ENCODE measurements at regions not wholly inside any gene's neighbourhood (a gene's known extent, or its start where the extent isn't known, plus 50 kb on each side); places are given as distances from the start of the nearest gene placed in this dataset.

GRCh38 chr7:142355328-142355727 lies 97.5 kb upstream of the PRSS58 start:
- H3K4me3 ChIP-seq: no peak overlapping the region
- intact Hi-C loops (cut with DNase I): loop anchor here (10.0 kb wide), 1 partner anchor 69 kb away; no protein-coding TSS in a partner anchor
- no peak for DNase-seq (ENCODE audit: low spot score in 2 of 2)
- no peaks in the 10 kb centered on the region for H3K27me3 ChIP-seq
- TF ChIP-seq CTCF (IDR thresholded peaks at IDR 0.05): no peak
- H3K9me3 ChIP-seq: no peaks in the 10 kb centered on the region
- no peaks in the 10 kb centered on the region for H3K36me3 ChIP-seq
- no peak overlapping the region for H3K27ac ChIP-seq
- H3K4me1 ChIP-seq: no peaks in the 10 kb centered on the region

DNA sequence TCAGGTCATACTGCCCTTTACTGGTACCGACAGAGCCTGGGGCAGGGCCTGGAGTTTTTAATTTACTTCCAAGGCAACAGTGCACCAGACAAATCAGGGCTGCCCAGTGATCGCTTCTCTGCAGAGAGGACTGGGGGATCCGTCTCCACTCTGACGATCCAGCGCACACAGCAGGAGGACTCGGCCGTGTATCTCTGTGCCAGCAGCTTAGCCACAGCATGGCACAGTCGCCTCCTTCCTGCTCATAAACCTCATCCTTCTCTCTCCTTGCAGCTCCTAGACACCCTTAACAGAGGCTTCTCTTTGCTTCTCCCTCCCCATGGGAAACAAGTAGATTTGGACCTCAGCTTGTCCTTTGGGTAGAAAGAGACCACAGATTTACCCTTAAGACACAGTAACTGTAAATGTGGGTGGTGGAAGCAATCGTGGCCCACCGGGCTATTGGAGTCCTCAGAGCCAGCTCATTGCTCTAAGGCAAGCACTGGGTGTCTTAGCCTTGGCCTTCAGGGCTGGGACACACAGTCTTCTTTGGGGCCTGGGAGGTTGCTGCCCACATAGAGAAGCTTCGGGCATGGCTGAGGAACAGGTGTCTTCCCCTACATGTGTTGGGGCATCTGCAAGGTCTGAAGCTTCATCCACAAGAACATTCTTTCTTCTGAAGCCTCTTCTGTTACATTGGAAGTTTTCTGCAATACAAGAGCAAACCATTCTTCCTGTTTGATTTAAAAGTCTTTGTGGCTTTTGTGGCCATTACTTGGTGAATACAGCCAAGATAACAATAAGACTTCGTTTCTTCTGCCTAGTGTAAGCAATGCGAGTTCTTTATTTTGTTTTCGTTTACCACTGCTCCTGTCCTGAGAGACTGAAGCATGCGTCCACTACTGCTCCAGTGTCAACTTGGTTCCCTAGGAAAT lies 95.5 kb upstream of the PRSS58 start:
- Histone ChIP-seq H3K9me3 (no peaks in the 10 kb centered on the region), H3K4me3 (no peak overlapping the region), H3K27me3 (no peaks in the 10 kb centered on the region), H3K36me3 (no peaks in the 10 kb centered on the region), H3K4me1 (no peaks in the 10 kb centered on the region), H3K27ac (no peak overlapping the region)
- no peak for DNase-seq (ENCODE audit: low spot score in 2 of 2)
- no peak for TF ChIP-seq CTCF (IDR thresholded peaks at IDR 0.05)
- intact Hi-C loops (cut with DNase I): loop anchor here (10.0 kb wide), 1 partner anchor 71 kb away; no protein-coding TSS in a partner anchor

GRCh38 chr7:142352543-142352942 lies 94.7 kb upstream of the PRSS58 start:
- H3K9me3 ChIP-seq: no peaks in the 10 kb centered on the region
- no peak for DNase-seq (ENCODE audit: low spot score in 2 of 2)
- TF ChIP-seq CTCF (IDR thresholded peaks at IDR 0.05): no peak
- no peaks in the 10 kb centered on the region for H3K27me3 ChIP-seq
- no peaks in the 10 kb centered on the region for H3K36me3 ChIP-seq
- H3K27ac ChIP-seq: no peak overlapping the region
- intact Hi-C loops (cut with DNase I): loop anchor here (10.0 kb wide), 1 partner anchor 72 kb away; no protein-coding TSS in a partner anchor
- no peak overlapping the region for H3K4me3 ChIP-seq
- no peaks in the 10 kb centered on the region for H3K4me1 ChIP-seq

DNA sequence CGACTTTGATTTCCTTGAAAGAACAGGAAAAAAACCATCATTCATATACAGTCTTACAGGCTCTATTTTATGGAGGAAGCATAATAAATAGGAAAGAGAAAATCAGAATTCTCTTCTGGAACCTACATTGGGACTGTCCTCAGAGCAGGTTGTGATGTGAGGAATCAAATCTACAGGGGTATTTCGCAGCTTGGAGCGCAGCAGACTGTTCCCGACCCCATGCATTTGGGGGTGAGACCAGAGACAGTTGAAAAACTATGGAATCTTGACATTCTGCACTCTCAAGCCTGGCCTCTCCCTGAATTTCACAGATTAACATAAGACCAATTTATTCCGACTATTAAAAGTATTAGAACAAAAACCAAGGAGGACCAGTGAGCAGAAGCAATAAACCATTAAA lies 93.3 kb upstream of the PRSS58 start:
- no peak for DNase-seq (ENCODE audit: low spot score in 2 of 2)
- Histone ChIP-seq H3K27me3 (no peaks in the 10 kb centered on the region), H3K4me1 (no peaks in the 10 kb centered on the region), H3K9me3 (no peaks in the 10 kb centered on the region), H3K27ac (no peak overlapping the region), H3K36me3 (no peaks in the 10 kb centered on the region), H3K4me3 (no peak overlapping the region)
- no peak for TF ChIP-seq CTCF (IDR thresholded peaks at IDR 0.05)
- intact Hi-C loops (cut with DNase I): loop anchor here (10.0 kb wide), 1 partner anchor 74 kb away; no protein-coding TSS in a partner anchor

DNA sequence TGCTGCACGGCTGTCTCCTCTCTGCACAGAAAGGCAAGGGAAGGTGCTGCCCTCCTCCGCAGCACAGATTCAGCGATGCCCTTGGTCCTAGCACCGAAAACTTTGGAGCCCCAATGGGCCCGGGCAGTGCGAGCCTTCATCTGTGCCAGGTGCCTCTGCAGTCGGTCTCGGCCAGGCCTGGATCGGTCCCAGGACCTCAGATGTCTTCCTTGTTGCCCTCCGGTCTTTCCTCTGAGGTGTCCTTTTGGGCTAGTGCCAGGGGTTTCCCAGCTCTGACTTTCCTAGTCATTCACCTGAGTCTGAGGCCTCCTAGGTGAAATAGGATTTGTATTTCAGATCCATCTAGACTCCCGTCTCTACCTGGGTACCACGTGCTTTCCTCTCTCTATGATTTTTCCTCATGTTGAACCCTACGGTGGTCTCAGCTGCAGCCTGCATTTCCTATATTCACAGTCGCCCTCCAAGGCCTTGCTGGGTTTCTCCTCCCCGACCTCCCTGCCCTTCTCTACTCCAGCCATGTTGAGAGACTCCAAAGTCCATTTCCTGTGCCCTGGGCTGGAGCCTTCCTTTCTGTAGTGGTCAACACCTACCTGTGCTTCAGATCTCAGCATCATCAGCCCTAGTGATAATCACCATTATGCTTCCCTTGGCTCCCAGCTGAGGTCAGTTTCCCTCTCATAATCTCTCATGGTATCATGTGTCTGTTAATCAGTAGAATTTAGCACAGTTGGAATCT lies 92.0 kb upstream of the PRSS58 start:
- H3K4me3 ChIP-seq: no peak overlapping the region
- no peaks in the 10 kb centered on the region for H3K36me3 ChIP-seq
- H3K27ac ChIP-seq: no peak overlapping the region
- H3K27me3 ChIP-seq: no peaks in the 10 kb centered on the region
- no peaks in the 10 kb centered on the region for H3K9me3 ChIP-seq
- no peak for DNase-seq (ENCODE audit: low spot score in 2 of 2)
- intact Hi-C loops (cut with DNase I): loop anchor here (10.0 kb wide), 1 partner anchor 75 kb away; no protein-coding TSS in a partner anchor
- TF ChIP-seq CTCF (IDR thresholded peaks at IDR 0.05): no peak
- no peaks in the 10 kb centered on the region for H3K4me1 ChIP-seq

All from ascending aorta (tissue), 2 donors.